ENCODE measurements at regions not wholly inside any gene's neighbourhood (a gene's known extent, or its start where the extent isn't known, plus 50 kb on each side); places are given as distances from the start of the nearest gene placed in this dataset.

GRCh38 chr2:18273205-18273604 is 287.2 kb downstream of the RDH14 start:
- TF ChIP-seq CTCF (IDR thresholded peaks at IDR 0.05) (no peak), POLR2AphosphoS5 (IDR thresholded peaks at IDR 0.05) (no peak), POLR2A (IDR thresholded peaks at IDR 0.05) (no peak)

Data from breast epithelium (tissue), 3 donors.